Smooth muscle cell (in vitro differentiated cells): ENCODE measurements at regions not wholly inside any gene's neighbourhood (a gene's known extent, or its start where the extent isn't known, plus 50 kb on each side); places are given as distances from the start of the nearest gene placed in this dataset.

Source experiments
- DNase-seq: peaks from one replicate; lab custom pipeline; 2025; ENCODE audit not compliant: unreplicated experiment; lab: John Stamatoyannopoulos, UW
- H2AFZ ChIP-seq: fragments of 200-600 bp; sonication (generic); 2 replicates; pipeline ENCODE4 v1.6.0; 2016; ENCODE audit warnings: antibody characterized with exemption, low read depth, mild to moderate bottlenecking
- H3F3A ChIP-seq: fragments of 200-600 bp; sonication (generic); 2 replicates; pipeline ENCODE4 v1.6.0; 2017; ENCODE audit warnings: antibody characterized with exemption, low read depth
- H3K27ac ChIP-seq: fragments of 200-600 bp; sonication (generic); 2 replicates; pipeline ENCODE4 v1.5.1; 2016; ENCODE audit warnings: low read depth, mild to moderate bottlenecking
- H3K27me3 ChIP-seq: fragments of 200-600 bp; sonication (generic); 2 replicates; pipeline ENCODE4 v1.6.1; 2016; ENCODE audit warnings: low read depth, mild to moderate bottlenecking
- H3K36me3 ChIP-seq: fragments of 200-600 bp; sonication (generic); 2 replicates; pipeline ENCODE4 v1.5.1; 2016; ENCODE audit warnings: low read depth
- H3K4me1 ChIP-seq: fragments of 200-600 bp; sonication (generic); 2 replicates; pipeline ENCODE4 v1.5.1; 2016; ENCODE audit warnings: low read depth
- H3K4me2 ChIP-seq: fragments of 200-600 bp; sonication (generic); 2 replicates; pipeline ENCODE4 v1.6.0; 2016; ENCODE audit warnings: mild to moderate bottlenecking
- H3K4me3 ChIP-seq: fragments of 200-600 bp; sonication (generic); 2 replicates; pipeline ENCODE4 v1.5.1; 2016; ENCODE audit warnings: mild to moderate bottlenecking
- H3K79me2 ChIP-seq: fragments of 200-600 bp; sonication (generic); 2 replicates; pipeline ENCODE4 v1.6.0; 2016; ENCODE audit warnings: low read depth, mild to moderate bottlenecking
- H3K9ac ChIP-seq: fragments of 200-600 bp; sonication (generic); 2 replicates; pipeline ENCODE4 v1.6.0; 2016; ENCODE audit warnings: low read depth
- H3K9me3 ChIP-seq: fragments of 200-600 bp; sonication (generic); replicated peaks from 2 replicates; pipeline ENCODE4 v1.5.1; 2016; ENCODE audit warnings: low read depth
- H4K20me1 ChIP-seq: fragments of 200-600 bp; sonication (generic); 2 replicates; pipeline ENCODE4 v1.6.0; 2016; ENCODE audit warnings: low read depth
- CTCF ChIP-seq: fragments of 200-600 bp; sonication (generic); IDR thresholded peaks from 2 replicates; pipeline ENCODE4 v1.5.1; 2017; ENCODE audit warnings: borderline replicate concordance, mild to moderate bottlenecking, antibody characterized with exemption; ENCODE audit not compliant: insufficient read depth, poor library complexity, severe bottlenecking
- WGBS: methylation state at CpG from one replicate; pipeline ENCODE4 v1.1.7; 2016; ENCODE audit warnings: low lambda C conversion rate; 5-methylcytosine and 5-hydroxymethylcytosine counted together

- 72% methylated on average over 2 of the region's 2 CpGs for WGBS
- Histone ChIP-seq H3K4me3 (no peak overlapping the region), H3K9me3 (no peaks in the 10 kb centered on the region)
Observed at GRCh38 chr7:17590221-17590620, 291.8 kb downstream of the AHR start.

GRCh38 chr7:17593819-17594419 lies 295.5 kb downstream of the AHR start:
- H2AFZ ChIP-seq = no peak overlapping the region
- no peak overlapping the region for H3K4me3 ChIP-seq
- H3K4me1 ChIP-seq = no peaks in the 10 kb centered on the region
- H3K27me3 ChIP-seq = no peaks in the 10 kb centered on the region
- no peaks in the 10 kb centered on the region for H3K36me3 ChIP-seq
- no peak for TF ChIP-seq CTCF
- H3K9ac ChIP-seq = no peak overlapping the region
- no peak for DNase-seq
- H3K27ac ChIP-seq = no peak overlapping the region
- H3F3A ChIP-seq = no peaks in the 10 kb centered on the region
- H4K20me1 ChIP-seq = no peaks in the 10 kb centered on the region
- H3K4me2 ChIP-seq = no peak overlapping the region
- no peaks in the 10 kb centered on the region for H3K9me3 ChIP-seq
- no peaks in the 10 kb centered on the region for H3K79me2 ChIP-seq
- WGBS = 88% methylated on average over 1 of the region's 1 CpG

More at GRCh38 chr7:17590221-17590620, 291.8 kb downstream of the AHR start:
- H3K36me3 ChIP-seq = no peaks in the 10 kb centered on the region
- DNase-seq = no peak
- no peaks in the 10 kb centered on the region for H3K79me2 ChIP-seq
- H2AFZ ChIP-seq = no peak overlapping the region
- H3K27me3 ChIP-seq = no peaks in the 10 kb centered on the region
- no peaks in the 10 kb centered on the region for H3F3A ChIP-seq
- no peak overlapping the region for H3K27ac ChIP-seq
- no peak overlapping the region for H3K9ac ChIP-seq
- H3K4me2 ChIP-seq = no peak overlapping the region
- TF ChIP-seq CTCF = no peak
- no peaks in the 10 kb centered on the region for H3K4me1 ChIP-seq
- no peaks in the 10 kb centered on the region for H4K20me1 ChIP-seq

- Histone ChIP-seq H3K27me3 (no peaks in the 10 kb centered on the region), H3K4me2 (no peak overlapping the region), H3K4me1 (no peaks in the 10 kb centered on the region), H3K9ac (no peak overlapping the region), H3K79me2 (no peaks in the 10 kb centered on the region), H3F3A (no peaks in the 10 kb centered on the region), H4K20me1 (no peaks in the 10 kb centered on the region), H3K27ac (no peak overlapping the region), H3K4me3 (no peak overlapping the region), H3K36me3 (no peaks in the 10 kb centered on the region), H3K9me3 (no peaks in the 10 kb centered on the region), H2AFZ (no peak overlapping the region)
- 86% methylated on average over 1 of the region's 1 CpG for WGBS
- no peak for DNase-seq
- no peak for TF ChIP-seq CTCF
Observed at GRCh38 chr7:17595546-17595945, 297.1 kb downstream of the AHR start.

GRCh38 chr7:17598305-17598704 lies 299.9 kb downstream of the AHR start:
- Histone ChIP-seq H3K9me3 (no peaks in the 10 kb centered on the region), H3K4me1 (no peaks in the 10 kb centered on the region), H4K20me1 (no peaks in the 10 kb centered on the region), H3K9ac (no peak overlapping the region), H3K4me3 (no peak overlapping the region), H2AFZ (no peak overlapping the region), H3K27me3 (no peaks in the 10 kb centered on the region), H3K36me3 (no peaks in the 10 kb centered on the region), H3F3A (no peaks in the 10 kb centered on the region), H3K4me2 (no peak overlapping the region), H3K27ac (no peak overlapping the region), H3K79me2 (no peaks in the 10 kb centered on the region)
- TF ChIP-seq CTCF = no peak
- no peak for DNase-seq
- WGBS = 67% methylated on average over 3 of the region's 3 CpGs
